Stomach (tissue), 8 donors: ENCODE measurements at regions not wholly inside any gene's neighbourhood (a gene's known extent, or its start where the extent isn't known, plus 50 kb on each side); places are given as distances from the start of the nearest gene placed in this dataset.

Experiments used
- DNase-seq, 2 donors: peaks; one replicate each; pipeline versions ENCODE4 v3.0.0 to v3.0.0-alpha.2; 2013 to 2019
- H3K27ac ChIP-seq, 5 donors: fragments of 200-600 bp in 4 of 5; sonication (generic) in 4 of 5; one replicate each; pipeline ENCODE4 v1.5.1; 2013 to 2019; ENCODE audit warnings: mild to moderate bottlenecking in 1 of 5, moderate library complexity in 1 of 5
- H3K27me3 ChIP-seq, 3 donors: fragments of 200-600 bp; sonication (generic); one replicate each; pipeline ENCODE4 v1.5.1; 2017 to 2019; ENCODE audit warnings: mixed run types in 1 of 3
- H3K36me3 ChIP-seq, 4 donors: fragments of 200-600 bp; sonication (generic); 1 replicate in 3 of 4; 2 replicates in 1 of 4; pipeline ENCODE4 v1.5.1; 2016 to 2019
- H3K4me1 ChIP-seq, 4 donors: fragments of 200-600 bp; sonication (generic); one replicate each; pipeline ENCODE4 v1.5.1; 2016 to 2019
- H3K4me3 ChIP-seq, 4 donors: fragments of 200-600 bp; sonication (generic) in 3 of 4; one replicate each; pipeline ENCODE4 v1.5.1; 2016 to 2019; ENCODE audit warnings: mild to moderate bottlenecking in 1 of 4
- H3K9me3 ChIP-seq, 4 donors: fragments of 200-600 bp; sonication (generic); one replicate each; pipeline ENCODE4 v1.5.1; 2016 to 2019
- EP300 ChIP-seq: sonication (generic); formaldehyde crosslinking; IDR thresholded peaks from one replicate; pipeline ENCODE4 v1.6.1; 2017; ENCODE audit warnings: antibody characterized with exemption
- POLR2A ChIP-seq, 4 donors: fragments of 450-650 bp; IDR thresholded peaks; one replicate each; pipeline ENCODE4 v1.6.1; 2016; ENCODE audit warnings: antibody characterized with exemption in 4 of 4, control low read depth in 2 of 4, mild to moderate bottlenecking in 1 of 4, moderate library complexity in 1 of 4
- POLR2AphosphoS5 ChIP-seq, 3 donors: sonication (generic); formaldehyde crosslinking; IDR thresholded peaks; one replicate each; pipeline ENCODE4 v1.6.1; 2016; ENCODE audit warnings: antibody characterized with exemption in 3 of 3
- WGBS, 5 donors: extraction: QIAGEN DNeasy Blood & Tissue Kit in 3 of 5; methylation state at CpG; one replicate each; pipeline versions ENCODE4 v1.1.5 to v1.1.7; 2013 to 2018; 5-methylcytosine and 5-hydroxymethylcytosine counted together
- intact Hi-C: fragments of 100-400 bp; cut with DNase I; formaldehyde crosslinking; loops from one replicate; pipeline ENCODE4 v1.15.1; 2023; ENCODE audit warnings: low total_unique reads
- TF ChIP-seq, protein P1 (sequence below), 7 experiments: fragments of 450-650 bp in 4 of 7; fragments of 200-600 bp in 3 of 7; sonication (generic) in 3 of 7; IDR thresholded peaks; one replicate each; pipeline ENCODE4 v1.5.1; 2016 to 2019; ENCODE audit warnings: antibody characterized with exemption in 7 of 7, control low read depth in 2 of 7, mild to moderate bottlenecking in 1 of 7
- donor health status: healthy with polysubstance abuse.
- donor health status: Bipolar disorder and iron deficiency.
- donor health status: healthy.

DNA sequence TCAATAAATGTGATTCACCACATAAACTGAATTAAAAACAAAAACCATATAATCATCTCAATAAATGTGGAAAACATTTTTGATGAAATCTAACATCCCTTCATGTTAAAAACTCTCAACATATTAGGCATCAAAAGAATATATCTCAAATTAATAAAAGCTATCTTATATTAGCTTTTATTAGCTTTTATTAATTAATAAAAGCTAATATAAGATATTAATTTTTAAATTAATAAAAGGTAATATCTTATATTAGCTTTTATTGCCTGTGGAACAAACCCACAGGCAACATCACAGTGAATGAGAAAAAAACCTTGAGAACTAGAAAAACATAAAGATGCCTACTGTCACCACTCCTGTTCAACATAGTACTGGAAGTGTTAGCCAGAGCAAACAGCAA is 338.9 kb upstream of the GRIA1 start:
- TF ChIP-seq, protein P1, sequence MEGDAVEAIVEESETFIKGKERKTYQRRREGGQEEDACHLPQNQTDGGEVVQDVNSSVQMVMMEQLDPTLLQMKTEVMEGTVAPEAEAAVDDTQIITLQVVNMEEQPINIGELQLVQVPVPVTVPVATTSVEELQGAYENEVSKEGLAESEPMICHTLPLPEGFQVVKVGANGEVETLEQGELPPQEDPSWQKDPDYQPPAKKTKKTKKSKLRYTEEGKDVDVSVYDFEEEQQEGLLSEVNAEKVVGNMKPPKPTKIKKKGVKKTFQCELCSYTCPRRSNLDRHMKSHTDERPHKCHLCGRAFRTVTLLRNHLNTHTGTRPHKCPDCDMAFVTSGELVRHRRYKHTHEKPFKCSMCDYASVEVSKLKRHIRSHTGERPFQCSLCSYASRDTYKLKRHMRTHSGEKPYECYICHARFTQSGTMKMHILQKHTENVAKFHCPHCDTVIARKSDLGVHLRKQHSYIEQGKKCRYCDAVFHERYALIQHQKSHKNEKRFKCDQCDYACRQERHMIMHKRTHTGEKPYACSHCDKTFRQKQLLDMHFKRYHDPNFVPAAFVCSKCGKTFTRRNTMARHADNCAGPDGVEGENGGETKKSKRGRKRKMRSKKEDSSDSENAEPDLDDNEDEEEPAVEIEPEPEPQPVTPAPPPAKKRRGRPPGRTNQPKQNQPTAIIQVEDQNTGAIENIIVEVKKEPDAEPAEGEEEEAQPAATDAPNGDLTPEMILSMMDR (IDR thresholded peaks at IDR 0.05), result no peak
- TF ChIP-seq POLR2AphosphoS5 (IDR thresholded peaks at IDR 0.05) (no peak), POLR2A (IDR thresholded peaks at IDR 0.05) (no peak), EP300 (no peak)
- no peaks in the 10 kb centered on the region for H3K4me1 ChIP-seq
- no peak overlapping the region for H3K4me3 ChIP-seq
- H3K27me3 ChIP-seq, result no peaks in the 10 kb centered on the region
- intact Hi-C loops, result loop anchor here (10.0 kb wide), 1 partner anchor 597 kb away; no protein-coding TSS in a partner anchor
- no peak overlapping the region for H3K27ac ChIP-seq
- no peak for DNase-seq
- H3K9me3 ChIP-seq, result peaks cover 0 to 9% (median 0%) of the 10 kb centered on the region in 4 donors
- H3K36me3 ChIP-seq, result no peaks in the 10 kb centered on the region

DNA sequence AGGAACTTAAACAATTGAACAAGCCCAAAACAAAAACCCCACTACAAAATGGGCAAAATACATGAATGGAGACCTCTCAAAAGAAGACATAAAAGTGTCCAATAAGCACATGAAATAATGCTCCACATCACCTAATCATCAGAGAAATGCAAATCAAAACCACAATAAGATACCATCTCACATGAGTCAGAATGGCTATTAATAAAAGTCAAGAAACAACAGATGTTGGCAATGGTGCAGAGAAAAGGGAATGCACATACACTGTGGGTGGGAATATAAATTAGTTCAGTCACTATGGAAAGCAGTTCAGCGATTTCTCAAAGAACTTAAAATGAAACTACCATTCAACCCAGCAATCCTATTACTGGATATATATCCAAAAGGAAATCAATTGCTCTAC is 337.4 kb upstream of the GRIA1 start:
- Histone ChIP-seq H3K4me3 (no peak overlapping the region), H3K27ac (no peak overlapping the region), H3K36me3 (no peaks in the 10 kb centered on the region), H3K9me3 (peaks cover 0 to 5% (median 0%) of the 10 kb centered on the region in 4 donors), H3K27me3 (no peaks in the 10 kb centered on the region), H3K4me1 (no peaks in the 10 kb centered on the region)
- intact Hi-C loops, result loop anchor here (10.0 kb wide), 1 partner anchor 598 kb away; no protein-coding TSS in a partner anchor
- 85 to 100% (median 90%) methylated on average over 1 of the region's 1 CpG for WGBS, 5 donors
- DNase-seq, result no peak
- TF ChIP-seq POLR2A (IDR thresholded peaks at IDR 0.05) (no peak), POLR2AphosphoS5 (IDR thresholded peaks at IDR 0.05) (no peak), EP300 (no peak)
- TF ChIP-seq, protein P1 (IDR thresholded peaks at IDR 0.05), result no peak

DNA sequence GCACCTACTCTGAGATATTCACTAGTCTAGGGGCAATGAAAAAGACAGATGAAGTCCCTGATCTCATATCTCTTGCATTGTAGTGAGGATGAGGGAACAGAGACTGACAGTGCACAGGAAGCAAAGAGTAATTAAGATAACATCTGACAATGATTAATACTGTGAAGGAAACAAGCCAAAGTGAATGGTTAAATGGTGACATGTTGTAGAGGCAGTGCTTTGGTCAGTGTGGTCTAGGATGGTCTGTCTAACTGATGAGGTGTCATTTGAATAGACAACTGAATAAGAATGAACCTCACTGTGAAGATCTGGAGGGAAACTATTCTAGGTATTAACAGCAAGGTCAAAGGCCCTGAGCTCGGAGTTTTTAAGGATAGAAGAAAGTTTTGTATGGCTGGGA is 333.3 kb upstream of the GRIA1 start:
- Histone ChIP-seq H3K9me3 (no peaks in the 10 kb centered on the region), H3K4me1 (no peaks in the 10 kb centered on the region), H3K4me3 (no peak overlapping the region), H3K27me3 (no peaks in the 10 kb centered on the region), H3K36me3 (no peaks in the 10 kb centered on the region), H3K27ac (no peak overlapping the region)
- intact Hi-C loops, result loop anchor here (10.0 kb wide), 1 partner anchor 602 kb away; no protein-coding TSS in a partner anchor
- TF ChIP-seq POLR2A (IDR thresholded peaks at IDR 0.05), result no peak
- TF ChIP-seq EP300, result no peak
- TF ChIP-seq, protein P1 (IDR thresholded peaks at IDR 0.05), result no peak
- WGBS, 5 donors, result 0 to 24% (median 17%) methylated on average over 1 of the region's 1 CpG
- no peak for DNase-seq

DNA sequence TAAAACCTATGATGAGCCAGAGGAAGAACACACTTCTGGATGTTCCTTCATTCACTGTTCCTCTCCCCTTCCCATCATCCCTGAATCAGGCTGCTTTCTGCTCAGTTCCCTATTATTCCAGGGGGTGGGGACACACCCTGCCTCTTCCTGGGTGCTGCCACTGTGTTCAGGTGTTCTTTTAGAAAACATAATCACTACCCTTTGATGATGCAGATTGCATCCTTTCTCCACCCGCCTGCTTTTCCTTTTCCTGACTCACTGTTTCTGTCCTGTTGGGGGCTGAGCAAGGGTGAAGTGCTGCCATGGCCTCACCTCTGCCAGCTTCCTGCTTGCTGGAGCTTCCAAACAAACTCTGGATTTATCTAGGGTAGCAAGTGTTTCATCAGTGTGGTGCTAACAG is 331.9 kb upstream of the GRIA1 start:
- Histone ChIP-seq H3K4me3 (no peak overlapping the region), H3K9me3 (no peaks in the 10 kb centered on the region), H3K36me3 (no peaks in the 10 kb centered on the region), H3K27me3 (no peaks in the 10 kb centered on the region), H3K27ac (no peak overlapping the region), H3K4me1 (no peaks in the 10 kb centered on the region)
- DNase-seq, result no peak
- intact Hi-C loops, result loop anchor here (10.0 kb wide), 1 partner anchor 604 kb away; no protein-coding TSS in a partner anchor
- 40 to 76% (median 59%) methylated on average over 1 of the region's 1 CpG for WGBS, 5 donors
- TF ChIP-seq, protein P1 (IDR thresholded peaks at IDR 0.05), result no peak
- TF ChIP-seq POLR2AphosphoS5 (IDR thresholded peaks at IDR 0.05) (no peak), POLR2A (IDR thresholded peaks at IDR 0.05) (no peak), EP300 (no peak)
